CD4-positive, alpha-beta T cell treated with Interleukin-6 at 100 ng/mL for 8 hours (primary cell): ENCODE measurements at regions not wholly inside any gene's neighbourhood (a gene's known extent, or its start where the extent isn't known, plus 50 kb on each side); places are given as distances from the start of the nearest gene placed in this dataset.

ENCODE experiments used
- DNase-seq: peaks from one replicate; pipeline ENCODE4 v3.0.0-alpha.2; 2020; ENCODE audit warnings: mixed read lengths, low spot score

DNA sequence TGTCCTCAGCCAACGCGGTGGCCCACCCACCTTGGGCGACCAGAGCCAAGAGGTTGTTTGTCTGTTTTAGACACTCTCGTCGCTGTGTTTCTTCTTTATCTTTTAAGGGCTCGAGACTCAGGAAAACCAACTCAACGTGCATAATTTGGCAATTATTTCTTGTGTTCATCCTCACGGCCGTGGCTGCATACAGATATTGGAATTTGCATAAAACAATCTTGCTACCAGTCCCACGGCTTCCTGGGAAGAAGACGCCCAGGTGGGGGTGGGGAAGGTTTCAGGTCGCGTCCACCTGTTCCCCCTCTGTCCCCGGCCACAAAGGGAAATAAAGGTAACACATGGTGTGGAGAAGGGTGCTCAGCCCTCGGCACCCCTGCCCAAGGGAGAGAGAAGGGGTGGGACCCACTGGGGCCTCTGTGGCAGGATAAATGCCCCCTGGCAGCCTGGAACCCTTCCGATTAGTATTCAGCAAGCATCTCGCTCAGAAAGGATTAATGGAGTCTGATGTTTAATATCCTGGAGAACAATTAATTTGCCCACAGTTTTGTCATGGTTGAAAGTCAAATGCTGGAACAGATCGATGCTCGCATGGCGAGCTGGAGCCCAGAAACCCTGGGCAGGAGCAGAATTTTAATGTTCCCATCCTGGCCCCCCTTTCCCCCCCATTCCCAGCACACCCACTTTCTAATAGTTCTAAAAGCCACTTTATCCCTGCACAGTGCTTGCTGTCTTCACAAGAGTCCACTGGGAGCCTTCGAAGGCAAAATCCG lies 359.7 kb downstream of the MN1 start:
- no peak for DNase-seq

DNA sequence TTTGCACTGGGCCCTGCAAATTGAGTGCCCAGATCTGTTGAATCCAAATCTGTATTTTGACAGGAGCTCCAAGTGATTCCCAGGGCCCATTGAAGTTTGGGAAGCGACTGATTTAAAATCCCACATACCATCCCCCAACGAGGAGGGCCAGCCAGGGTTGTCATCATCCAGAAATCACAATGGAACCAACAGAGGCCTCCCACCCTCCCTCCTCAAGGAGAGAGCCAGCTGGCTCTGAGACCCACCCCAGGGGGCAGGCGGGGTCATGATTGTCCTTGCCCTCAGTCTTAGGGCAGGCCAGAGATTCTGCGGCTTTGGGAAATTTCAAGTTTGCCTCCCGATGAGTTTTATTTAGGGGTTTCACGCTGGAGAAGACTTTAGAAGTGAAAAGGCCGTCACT lies 358.2 kb downstream of the MN1 start:
- DNase-seq: no peak

DNA sequence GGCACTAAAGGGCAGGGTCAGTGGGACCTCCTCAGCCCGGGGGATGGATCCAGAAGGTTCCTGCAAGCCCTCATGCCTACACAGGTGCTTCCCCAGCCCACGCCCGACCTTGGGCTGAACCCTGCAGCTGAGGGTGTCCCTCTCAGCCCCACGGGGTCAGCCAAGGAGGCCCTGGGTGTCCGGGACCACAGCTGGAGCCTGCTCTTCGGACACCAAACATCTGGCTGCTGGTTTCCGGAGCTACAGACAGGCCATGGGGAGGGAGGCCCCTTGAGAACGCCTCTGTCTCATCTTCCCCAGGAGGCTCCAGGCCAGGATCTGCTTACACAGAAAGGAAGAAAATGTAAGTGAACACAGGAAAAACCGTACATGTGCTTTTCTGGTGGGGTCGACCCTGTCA lies 355.7 kb downstream of the MN1 start:
- DNase-seq: no peak

DNA sequence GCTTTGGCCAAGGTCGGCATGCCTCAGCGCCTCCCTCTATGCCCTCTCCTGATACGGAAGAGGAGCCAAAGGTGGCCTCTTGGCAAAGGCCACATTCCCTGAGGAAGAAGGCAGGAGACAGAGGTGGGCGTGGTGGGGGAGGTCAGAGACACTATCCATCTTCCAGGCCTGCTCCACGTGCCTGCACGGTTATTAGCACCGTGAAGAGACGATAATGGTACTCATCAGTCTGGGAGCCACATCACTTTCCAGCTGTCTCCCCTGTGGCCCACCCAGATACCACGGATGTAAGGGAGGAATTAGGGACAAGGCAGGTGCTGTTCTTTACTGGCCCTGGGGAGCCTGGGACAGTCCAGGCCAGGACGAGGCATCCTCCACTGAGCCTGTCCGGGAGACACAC lies 354.3 kb downstream of the MN1 start:
- DNase-seq: no peak

- DNase-seq: no peak
Observed at GRCh38 chr22:27450448-27450847, 351.1 kb downstream of the MN1 start.

GRCh38 chr22:27452245-27452644 lies 349.3 kb downstream of the MN1 start:
- DNase-seq: no peak

DNA sequence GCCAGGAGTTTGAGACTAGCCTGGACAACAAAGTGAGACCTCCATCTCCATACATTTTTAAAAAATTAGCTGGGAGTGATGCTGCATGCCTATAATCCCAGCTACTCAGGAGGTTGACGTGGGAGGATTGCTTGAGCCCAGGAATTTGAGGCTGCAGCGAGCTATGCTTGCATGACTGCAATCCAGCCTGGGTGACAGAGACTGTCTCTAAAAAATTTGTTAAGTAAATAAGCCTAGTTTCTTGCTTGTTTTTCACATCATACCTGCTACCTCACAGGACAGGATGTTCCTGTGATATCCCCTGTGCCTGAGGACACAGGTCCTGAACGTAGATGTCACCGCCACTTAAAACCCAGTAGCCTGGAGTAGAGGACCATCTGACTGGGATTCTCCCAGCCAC lies 348.6 kb downstream of the MN1 start:
- no peak for DNase-seq

DNA sequence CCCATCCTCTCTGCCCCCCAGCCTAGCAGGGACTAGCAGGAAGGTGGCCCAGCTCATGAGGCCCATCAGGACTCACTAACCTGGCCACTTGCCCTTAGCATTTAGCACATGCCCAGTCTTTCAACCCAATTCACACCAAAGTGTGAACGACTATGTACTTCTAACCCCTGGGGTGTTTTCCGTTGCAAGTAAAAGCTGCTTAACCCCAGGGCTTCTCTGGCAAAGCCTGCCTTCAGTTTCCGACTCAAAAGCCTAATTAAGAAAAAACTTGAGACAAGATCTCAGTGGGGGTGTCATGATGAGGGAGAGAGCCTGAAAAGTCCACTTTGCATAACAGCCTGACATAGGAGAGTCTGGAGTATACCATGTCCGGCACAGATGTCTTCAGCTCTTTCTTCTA lies 347.8 kb downstream of the MN1 start:
- DNase-seq: no peak

GRCh38 chr22:27454807-27455450 lies 346.6 kb downstream of the MN1 start:
- DNase-seq: no peak

GRCh38 chr22:27455526-27455925 lies 346.0 kb downstream of the MN1 start:
- no peak for DNase-seq

- DNase-seq: no peak
Observed at GRCh38 chr22:27456696-27457503, 344.7 kb downstream of the MN1 start.

DNA sequence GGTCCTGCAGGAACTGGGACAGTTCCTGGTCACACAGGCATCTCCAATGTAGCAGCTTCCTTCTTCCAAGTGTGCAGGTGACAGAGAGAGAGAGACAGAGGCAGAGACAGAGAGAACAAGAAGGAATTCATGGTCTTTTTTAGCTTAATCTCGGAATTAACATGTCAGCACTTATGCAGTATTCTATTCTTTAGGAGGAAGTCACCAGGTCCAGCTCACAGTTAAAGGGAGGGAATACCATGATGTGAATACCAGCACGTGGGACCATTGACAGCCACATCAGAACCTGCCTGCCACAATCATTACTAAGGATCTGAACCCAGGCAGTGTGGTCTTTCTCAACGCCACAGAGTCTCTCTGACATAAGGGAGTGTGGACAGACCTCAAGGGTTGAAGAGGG lies 341.6 kb downstream of the MN1 start:
- DNase-seq: no peak

DNA sequence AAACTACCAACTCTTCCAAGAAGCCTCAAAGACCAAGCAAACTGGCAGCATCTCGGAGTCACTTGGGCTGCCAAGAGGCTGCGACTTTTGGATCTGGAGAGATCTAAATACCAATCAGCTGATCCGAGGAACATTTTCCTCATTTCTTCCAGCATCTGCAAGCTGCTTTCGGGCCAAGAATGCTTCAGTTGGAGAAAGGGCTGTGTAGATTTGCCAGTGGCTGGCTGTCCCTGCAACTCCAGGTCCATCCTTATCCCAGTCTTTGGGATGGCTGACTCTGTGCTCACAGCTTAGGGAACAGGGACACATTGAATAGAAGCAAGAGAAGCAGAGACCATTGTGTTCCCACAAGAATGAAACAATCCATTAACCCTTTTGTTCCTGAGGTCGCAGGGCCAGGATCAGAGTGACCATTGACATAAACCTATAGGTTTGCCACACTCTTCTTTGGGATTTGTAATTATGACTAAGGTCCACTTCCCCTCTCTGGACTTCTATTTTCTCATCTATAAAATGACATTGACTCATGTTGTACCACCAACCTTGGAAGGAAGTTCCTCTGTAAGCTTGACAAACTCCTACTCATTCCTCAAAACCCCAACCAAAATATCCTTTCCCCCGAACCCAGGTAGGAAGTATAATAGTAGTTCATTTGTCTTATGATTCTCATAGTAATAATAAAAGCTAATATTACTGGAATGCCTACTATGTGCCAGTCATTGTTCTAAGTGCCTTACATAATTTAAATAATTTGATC lies 340.8 kb downstream of the MN1 start:
- no peak for DNase-seq

DNA sequence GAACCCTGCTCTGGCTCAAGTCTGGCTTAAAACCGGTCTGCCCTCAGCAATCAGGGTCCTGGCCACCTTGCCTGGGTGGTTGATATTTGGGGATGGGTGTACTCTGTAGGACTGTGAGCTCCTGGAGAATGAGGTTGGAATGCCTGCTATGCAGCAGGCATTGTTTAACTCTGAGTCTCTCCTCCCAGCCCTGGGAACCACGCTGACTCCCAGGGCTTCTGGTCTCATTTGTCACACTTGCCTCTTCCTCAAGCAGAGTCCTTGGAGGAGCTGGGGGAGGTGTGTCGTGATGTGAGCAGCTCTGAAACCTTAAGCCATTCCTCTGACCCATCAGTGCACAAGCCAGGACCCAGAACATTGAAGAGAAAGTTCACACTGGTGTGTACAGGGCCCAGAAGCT lies 340.1 kb downstream of the MN1 start:
- DNase-seq: no peak

- DNase-seq: no peak
Observed at GRCh38 chr22:27462190-27462589, 339.4 kb downstream of the MN1 start.

- DNase-seq: no peak
Observed at GRCh38 chr22:27463121-27463660, 338.4 kb downstream of the MN1 start.

GRCh38 chr22:27466229-27466628 lies 335.3 kb downstream of the MN1 start:
- no peak for DNase-seq

DNA sequence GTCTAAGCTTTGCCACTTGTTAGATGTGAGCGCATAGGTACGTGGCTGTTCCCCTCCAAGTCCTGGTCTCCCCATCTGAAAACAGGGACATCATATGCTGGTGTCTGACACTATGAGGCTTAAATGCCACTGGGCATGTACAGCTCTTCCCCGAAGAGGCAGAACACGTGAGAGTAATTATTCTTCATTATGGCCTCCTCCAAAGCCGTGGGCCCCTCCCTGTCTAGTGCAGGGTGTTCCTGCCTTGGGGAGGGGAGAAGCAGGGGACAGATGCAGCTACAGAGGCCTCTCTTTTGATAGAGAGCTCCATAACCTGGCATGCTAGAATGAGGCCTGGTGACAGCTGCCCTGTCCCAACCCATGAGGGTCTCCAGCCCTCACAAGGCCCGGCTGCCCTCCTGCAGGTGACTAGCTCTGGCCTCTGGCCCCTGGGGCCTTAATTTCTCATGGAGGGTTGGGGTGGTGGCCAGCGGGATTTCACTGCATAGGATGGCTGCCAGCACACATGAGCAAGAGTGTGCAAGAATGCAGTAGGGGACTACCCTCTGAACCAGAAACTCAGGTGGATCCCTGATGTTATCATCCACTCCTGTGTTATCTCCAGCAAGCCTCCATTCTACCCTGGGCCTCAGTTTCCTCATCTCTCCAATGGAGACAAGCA lies 334.6 kb downstream of the MN1 start:
- no peak for DNase-seq

DNA sequence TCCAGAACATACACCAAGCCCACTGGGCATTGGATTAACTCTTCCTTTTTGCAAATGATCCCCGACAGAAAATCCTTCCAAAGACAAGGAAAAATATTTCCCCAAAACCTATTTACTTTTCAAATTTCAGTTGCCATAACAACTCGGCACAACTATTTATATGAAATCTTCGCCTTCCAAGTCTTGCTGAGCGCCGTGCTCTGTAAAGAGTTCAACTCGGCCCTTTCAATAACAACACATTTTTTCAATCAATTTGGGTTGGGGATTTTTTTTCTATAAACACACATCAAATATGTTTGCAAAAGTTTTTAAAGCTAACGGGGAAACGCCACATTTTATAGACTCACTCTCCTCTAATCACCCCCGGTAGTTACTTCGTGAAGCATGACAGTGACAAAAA lies 333.8 kb downstream of the MN1 start:
- no peak for DNase-seq

GRCh38 chr22:27468712-27469111 lies 332.8 kb downstream of the MN1 start:
- DNase-seq: no peak

- no peak for DNase-seq
Observed at GRCh38 chr22:27470169-27470772, 331.3 kb downstream of the MN1 start.
